Loucy (cell line): ENCODE measurements at regions not wholly inside any gene's neighbourhood (a gene's known extent, or its start where the extent isn't known, plus 50 kb on each side); places are given as distances from the start of the nearest gene placed in this dataset.

ENCODE experiments used
- EZH2phosphoT487 ChIP-seq: fragments of 200-600 bp; IDR thresholded peaks from 2 replicates; pipeline ENCODE4 v1.6.1; 2018; ENCODE audit warnings: antibody characterized with exemption, mild to moderate bottlenecking, moderate library complexity, borderline replicate concordance
- TF ChIP-seq, protein P1 (sequence below): fragments of 200-600 bp; sonication (generic); conservative IDR thresholded peaks from 2 replicates; pipeline ENCODE4 v1.5.1; 2014; ENCODE audit warnings: mild to moderate bottlenecking, antibody characterized with exemption, low read length

DNA sequence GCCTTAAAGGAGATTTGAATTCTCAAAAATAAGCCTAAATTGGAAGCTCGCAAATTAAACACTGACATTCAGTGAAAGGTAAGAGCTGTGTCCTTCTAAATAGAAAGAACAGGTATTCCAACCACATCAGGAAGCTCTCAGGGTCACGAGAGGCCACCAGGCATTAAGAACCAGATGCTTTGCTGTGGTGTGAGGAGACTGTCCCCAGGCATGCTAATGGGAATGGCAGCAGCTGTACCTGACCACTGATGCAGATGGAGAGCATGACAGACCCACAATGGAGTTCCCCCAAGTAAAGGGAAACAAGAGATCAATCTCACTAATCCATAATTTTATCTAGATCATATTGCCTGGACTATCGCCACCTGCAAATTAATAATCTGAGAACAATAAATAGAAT, 658.9 kb upstream of the NOX3 start:
- TF ChIP-seq, protein P1, sequence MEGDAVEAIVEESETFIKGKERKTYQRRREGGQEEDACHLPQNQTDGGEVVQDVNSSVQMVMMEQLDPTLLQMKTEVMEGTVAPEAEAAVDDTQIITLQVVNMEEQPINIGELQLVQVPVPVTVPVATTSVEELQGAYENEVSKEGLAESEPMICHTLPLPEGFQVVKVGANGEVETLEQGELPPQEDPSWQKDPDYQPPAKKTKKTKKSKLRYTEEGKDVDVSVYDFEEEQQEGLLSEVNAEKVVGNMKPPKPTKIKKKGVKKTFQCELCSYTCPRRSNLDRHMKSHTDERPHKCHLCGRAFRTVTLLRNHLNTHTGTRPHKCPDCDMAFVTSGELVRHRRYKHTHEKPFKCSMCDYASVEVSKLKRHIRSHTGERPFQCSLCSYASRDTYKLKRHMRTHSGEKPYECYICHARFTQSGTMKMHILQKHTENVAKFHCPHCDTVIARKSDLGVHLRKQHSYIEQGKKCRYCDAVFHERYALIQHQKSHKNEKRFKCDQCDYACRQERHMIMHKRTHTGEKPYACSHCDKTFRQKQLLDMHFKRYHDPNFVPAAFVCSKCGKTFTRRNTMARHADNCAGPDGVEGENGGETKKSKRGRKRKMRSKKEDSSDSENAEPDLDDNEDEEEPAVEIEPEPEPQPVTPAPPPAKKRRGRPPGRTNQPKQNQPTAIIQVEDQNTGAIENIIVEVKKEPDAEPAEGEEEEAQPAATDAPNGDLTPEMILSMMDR: no peak
- TF ChIP-seq EZH2phosphoT487: no peak
